HepG2 (cell line): ENCODE measurements at regions not wholly inside any gene's neighbourhood (a gene's known extent, or its start where the extent isn't known, plus 50 kb on each side); places are given as distances from the start of the nearest gene placed in this dataset.

Source experiments
- ATAC-seq: fragments of 200-7000 bp; cut with Tn5 transposase; 3 replicates; pipeline ENCODE4 v1.9.1; 2020; ENCODE audit warnings: mild to moderate bottlenecking, moderate library complexity
- BruUV-seq: library from RNA; stranded (reverse); fragments of 400-500 nt; replicated peaks from 2 replicates; lab custom pipeline; 2021; lab: Mats Ljungman, UMichigan
- CTCF ChIA-PET: fragments of 300-600 bp; formaldehyde crosslinking; extraction: SDS; loops from one replicate; lab custom pipeline; 2021; ENCODE audit warnings: low total read pairs, inconsistent platforms, low intra/inter-chr PET ratio; lab: Yijun Ruan, JAX
- POLR2A ChIA-PET: fragments of 350-600 bp; sonication (Branson Sonifier 250); formaldehyde crosslinking; loops from one replicate; lab custom pipeline; 2020; ENCODE audit warnings: antibody characterized with exemption, inconsistent platforms; lab: Yijun Ruan, JAX
- DNase-seq: peaks from one replicate; pipeline ENCODE4 v3.0.0-alpha.2; 2015; ENCODE audit warnings: low spot score
- FAIRE-seq: peaks from 3 replicates; lab custom pipeline; 2011; peaks lifted over from hg19 to GRCh38; lab: Jason Lieb, UNC
- H2AFZ ChIP-seq: one replicate; pipeline ENCODE4 v1.6.1; 2011; ENCODE audit warnings: low read length, inconsistent platforms
- H3K27ac ChIP-seq: fragments of 300-600 bp; 3 replicates; pipeline ENCODE4 v1.8.0; 2011; ENCODE audit warnings: mixed run types, mild to moderate bottlenecking, mixed read lengths, low read length, inconsistent platforms; ENCODE audit not compliant: insufficient read depth; ENCODE audit errors: extremely low read length
- H3K27me3 ChIP-seq, 2 experiments: fragments of 200-600 bp in 1 of 2; 2 replicates in 1 of 2; 3 replicates in 1 of 2; pipeline versions ENCODE4 v1.6.0 to v1.8.0; 2011; ENCODE audit warnings: low read length in 2 of 2, mild to moderate bottlenecking in 2 of 2, moderate library complexity in 2 of 2, inconsistent platforms in 1 of 2; ENCODE audit not compliant: insufficient read depth in 2 of 2, control insufficient read depth in 1 of 2
- H3K36me3 ChIP-seq, 2 experiments: fragments of 200-600 bp in 1 of 2; replicated peaks in 1 of 2; 2 replicates in 1 of 2; 3 replicates in 1 of 2; pipeline versions ENCODE4 v1.5.1 to v1.8.0; 2011; ENCODE audit warnings: low read length in 2 of 2, inconsistent platforms in 1 of 2; ENCODE audit not compliant: insufficient read depth in 2 of 2, control insufficient read depth in 1 of 2
- H3K4me1 ChIP-seq: 2 replicates; pipeline ENCODE4 v1.5.1; 2012; ENCODE audit warnings: low read length, inconsistent platforms; ENCODE audit not compliant: insufficient read depth
- H3K4me2 ChIP-seq: 2 replicates; pipeline ENCODE4 v1.6.0; 2011; ENCODE audit warnings: low read depth, low read length, inconsistent platforms
- H3K4me3 ChIP-seq, 3 experiments: fragments of 200-600 bp in 1 of 3; sonication (generic), shearing (Covaris generic) in 1 of 3; replicated peaks in 1 of 3; 2 replicates each; pipeline ENCODE4 v1.5.1; 2011 to 2016; ENCODE audit warnings: low read length in 3 of 3, inconsistent platforms in 2 of 3, low read depth in 2 of 3, mild to moderate bottlenecking in 2 of 3, control low read depth in 1 of 3, mixed read lengths in 1 of 3; ENCODE audit not compliant: insufficient read depth in 1 of 3
- H3K79me2 ChIP-seq: one replicate; pipeline ENCODE4 v1.6.1; 2011; ENCODE audit warnings: low read length, inconsistent platforms; ENCODE audit not compliant: insufficient read depth
- H3K9ac ChIP-seq: 2 replicates; pipeline ENCODE4 v1.6.0; 2011; ENCODE audit warnings: mild to moderate bottlenecking, low read depth, low read length, inconsistent platforms; ENCODE audit not compliant: insufficient read depth
- H3K9me3 ChIP-seq: 2 replicates; pipeline ENCODE4 v1.5.1; 2012; ENCODE audit warnings: mild to moderate bottlenecking, low read length
- H4K20me1 ChIP-seq: 2 replicates; pipeline ENCODE4 v1.6.0; 2011; ENCODE audit warnings: inconsistent platforms, mild to moderate bottlenecking, low read length, moderate library complexity; ENCODE audit not compliant: insufficient read depth
- BATF2 ChIP-seq: sonication (generic); formaldehyde crosslinking; IDR thresholded peaks from 2 replicates; pipeline ENCODE4 v1.8.0; 2022; ENCODE audit warnings: mild to moderate bottlenecking, missing genetic modification reagents, moderate library complexity
- CREB3 ChIP-seq: sonication (generic); formaldehyde crosslinking; IDR thresholded peaks from 2 replicates; pipeline ENCODE4 v1.5.0; 2020; ENCODE audit warnings: missing genetic modification reagents
- E2F5 ChIP-seq: sonication (generic); formaldehyde crosslinking; conservative IDR thresholded peaks from 2 replicates; pipeline ENCODE4 v1.4.0; 2020; ENCODE audit warnings: missing genetic modification reagents
- PATZ1 ChIP-seq: sonication (generic); formaldehyde crosslinking; IDR thresholded peaks from 2 replicates; pipeline ENCODE4 v1.4.0; 2020; ENCODE audit warnings: missing genetic modification reagents
- SOX6 ChIP-seq, 2 experiments: fragments of 450-650 bp in 1 of 2; sonication (generic) in 1 of 2; formaldehyde crosslinking in 1 of 2; IDR thresholded peaks; 2 replicates each; pipeline versions ENCODE4 v1.4.0 to v1.6.1; 2017 to 2020; ENCODE audit warnings: antibody characterized with exemption in 1 of 2, mild to moderate bottlenecking in 1 of 2, missing genetic modification reagents in 1 of 2
- ZNF124 ChIP-seq: sonication (generic); formaldehyde crosslinking; IDR thresholded peaks from 2 replicates; pipeline ENCODE4 v1.4.0; 2020; ENCODE audit warnings: missing genetic modification reagents
- ZNF24 ChIP-seq: fragments of 450-650 bp; IDR thresholded peaks from 2 replicates; pipeline ENCODE4 v1.6.1; 2017; ENCODE audit warnings: antibody characterized with exemption, mild to moderate bottlenecking
- ZNF30 ChIP-seq: sonication (generic); formaldehyde crosslinking; IDR thresholded peaks from 2 replicates; pipeline ENCODE4 v1.5.0; 2020; ENCODE audit warnings: mild to moderate bottlenecking, missing genetic modification reagents
- WGBS: methylation state at CpG from one replicate; pipeline ENCODE4 v1.1.6; 2017; ENCODE audit warnings: low lambda C conversion rate; 5-methylcytosine and 5-hydroxymethylcytosine counted together
- in situ Hi-C: cut with HindIII; loops from 2 replicates; pipeline ENCODE4 v1.10.0; 2017; ENCODE audit warnings: low pct_unique_long_range_greater_than_20kb; ENCODE audit not compliant: extremely low pct_ligation_motif_present
- intact Hi-C: fragments of 100-400 bp; cut with micrococcal nuclease; formaldehyde crosslinking; loops from one replicate; pipeline ENCODE4 v1.10.0; 2022; ENCODE audit not compliant: unreplicated experiment

GRCh38 chr2:8232871-8233270, 449.0 kb upstream of the ID2 start:
- ChIA-PET POLR2A (no interaction called here), CTCF (no interaction called here)
- ATAC-seq (no peak), FAIRE-seq (no peak), DNase-seq (no peak)
- H2AFZ ChIP-seq, result no peak overlapping the region
- WGBS, result 0% methylated on average over 1 of the region's 1 CpG
- H3K27me3 ChIP-seq, result peaks cover 0 to 17% of the 10 kb centered on the region in 2 experiments; a peak in 2 of 5 replicates
- H3K4me3 ChIP-seq, result no peak overlapping the region
- no TSS peak for BruUV-seq
- intact Hi-C loops (no loop called here), in situ Hi-C loops (no loop called here)
- no peak overlapping the region for H3K4me2 ChIP-seq
- no peaks in the 10 kb centered on the region for H3K79me2 ChIP-seq
- H4K20me1 ChIP-seq, result no peaks in the 10 kb centered on the region
- H3K9ac ChIP-seq, result no peak overlapping the region
- H3K9me3 ChIP-seq, result no peaks in the 10 kb centered on the region
- no peaks in the 10 kb centered on the region for H3K4me1 ChIP-seq
- no peak overlapping the region for H3K27ac ChIP-seq
- H3K36me3 ChIP-seq, result no peaks in the 10 kb centered on the region
- TF ChIP-seq PATZ1 (CRISPR knock-in tag) (no peak), E2F5 (no peak)

DNA sequence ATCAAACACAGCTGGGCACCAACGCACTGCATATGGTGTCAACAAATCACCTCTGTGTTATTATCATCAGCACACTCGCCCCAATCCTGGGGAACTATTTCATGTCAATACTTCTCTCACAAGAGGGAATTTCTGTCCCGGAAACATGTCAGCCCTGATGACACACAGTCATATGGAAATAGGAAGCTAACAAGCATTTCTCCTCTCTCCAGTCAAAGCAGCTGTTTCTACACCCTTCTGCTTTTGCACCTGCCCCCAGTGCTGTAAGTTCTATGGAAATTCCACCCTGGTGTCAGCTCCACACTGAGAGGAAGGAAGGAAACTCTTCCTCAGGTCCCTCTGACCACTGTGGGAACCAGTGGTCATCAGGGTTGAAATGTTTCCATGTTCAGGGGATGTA, 447.6 kb upstream of the ID2 start:
- Histone ChIP-seq H3K27ac (no peak overlapping the region), H3K9me3 (no peaks in the 10 kb centered on the region), H3K9ac (no peak overlapping the region), H3K27me3 (peaks cover 0 to 26% of the 10 kb centered on the region in 2 experiments; a peak in 2 of 5 replicates), H3K4me2 (no peak overlapping the region), H3K79me2 (no peaks in the 10 kb centered on the region), H2AFZ (no peak overlapping the region), H3K36me3 (no peaks in the 10 kb centered on the region), H4K20me1 (no peaks in the 10 kb centered on the region), H3K4me3 (no peak overlapping the region), H3K4me1 (no peaks in the 10 kb centered on the region)
- intact Hi-C loops, result no loop called here
- ChIA-PET CTCF (no interaction called here), POLR2A (no interaction called here)
- ATAC-seq (no peak), FAIRE-seq (no peak), DNase-seq (no peak)
- BruUV-seq, result no TSS peak
- WGBS, result 29% methylated on average over 3 of the region's 3 CpGs
- in situ Hi-C loops, result no loop called here
- TF ChIP-seq ZNF30 (CRISPR knock-in tag) (no peak), CREB3 (no peak), ZNF124 (CRISPR knock-in tag) (no peak), SOX6 (IDR thresholded peaks at IDR 0.05) (no peak), SOX6 (CRISPR knock-in tag; IDR thresholded peaks at IDR 0.05) (no peak), BATF2 (CRISPR knock-in tag) (no peak), ZNF24 (no peak)
